B cell (primary cell): ENCODE measurements at regions not wholly inside any gene's neighbourhood (a gene's known extent, or its start where the extent isn't known, plus 50 kb on each side); places are given as distances from the start of the nearest gene placed in this dataset.

ENCODE experiments used
- ATAC-seq: fragments of 200-7000 bp; cut with Tn5 transposase; one replicate; pipeline ENCODE4 v1.10.0; 2021; ENCODE audit warnings: low read depth, mild to moderate bottlenecking, moderate number of reproducible peaks, moderate library complexity
- CTCF ChIA-PET: fragments of 350-600 bp; sonication (Branson Sonifier 250); formaldehyde crosslinking; loops from one replicate; lab custom pipeline; 2021; ENCODE audit warnings: antibody characterized with exemption, inconsistent platforms; lab: Charles Lee
- POLR2A ChIA-PET: fragments of 350-600 bp; sonication (Branson Sonifier 250); formaldehyde crosslinking; loops from one replicate; lab custom pipeline; 2021; ENCODE audit warnings: antibody characterized with exemption; lab: Charles Lee
- DNase-seq: peaks from one replicate; pipeline ENCODE4 v3.0.0; 2013
- H2AFZ ChIP-seq: 2 replicates; pipeline ENCODE4 v1.6.1; 2012; ENCODE audit warnings: mild to moderate bottlenecking, low read depth, low read length; ENCODE audit not compliant: insufficient read depth, poor library complexity, severe bottlenecking
- H3K27ac ChIP-seq, 2 donors: 1 replicate in 1 of 2; 2 replicates in 1 of 2; pipeline ENCODE4 v1.5.1; 2012 to 2013; ENCODE audit warnings: low read length in 2 of 2, mild to moderate bottlenecking in 2 of 2, moderate library complexity in 1 of 2
- H3K27me3 ChIP-seq, 4 experiments: fragments of 200-600 bp in 1 of 4; sonication (generic) in 1 of 4; replicated peaks in 1 of 4; 1 replicate in 2 of 4; 2 replicates in 2 of 4; pipeline versions ENCODE4 v1.6.1 to v1.7.0; 2013 to 2016; ENCODE audit warnings: low read length in 3 of 4, mild to moderate bottlenecking in 2 of 4, mixed read lengths in 1 of 4, moderate library complexity in 1 of 4; ENCODE audit not compliant: insufficient read depth in 4 of 4, control insufficient read depth in 3 of 4; ENCODE audit errors: control extremely low read depth in 1 of 4
- H3K36me3 ChIP-seq, 2 experiments: replicated peaks in 1 of 2; 1 replicate in 1 of 2; 2 replicates in 1 of 2; pipeline versions ENCODE4 v1.6.1 to v1.7.1; 2013; ENCODE audit warnings: low read length in 1 of 2; ENCODE audit not compliant: insufficient read depth in 2 of 2, control insufficient read depth in 1 of 2; ENCODE audit errors: control extremely low read depth in 1 of 2, extremely low read depth in 1 of 2
- H3K4me1 ChIP-seq, 2 donors: fragments of 200-600 bp in 1 of 2; sonication (generic) in 1 of 2; 1 replicate in 1 of 2; 2 replicates in 1 of 2; pipeline versions ENCODE4 v1.5.1 to v1.6.1; 2013 to 2017; ENCODE audit warnings: low read length in 2 of 2; ENCODE audit not compliant: control insufficient read depth in 2 of 2, insufficient read depth in 2 of 2
- H3K4me2 ChIP-seq: replicated peaks from 2 replicates; pipeline ENCODE3; 2012; ENCODE audit warnings: mild to moderate bottlenecking, low read depth, low read length; ENCODE audit not compliant: poor library complexity, severe bottlenecking
- H3K4me3 ChIP-seq, 5 experiments: fragments of 200-600 bp in 1 of 5; sonication (generic) in 1 of 5; 1 replicate in 3 of 5; 2 replicates in 2 of 5; pipeline versions ENCODE4 v1.5.1 to v1.7.0; 2011 to 2016; ENCODE audit warnings: low read length in 4 of 5, mild to moderate bottlenecking in 4 of 5, low read depth in 2 of 5, control low read depth in 1 of 5, moderate library complexity in 1 of 5; ENCODE audit not compliant: insufficient read depth in 1 of 5; ENCODE audit errors: control extremely low read depth in 1 of 5, extremely low read depth in 1 of 5
- H3K79me2 ChIP-seq: fragments of 200-600 bp; sonication (generic); one replicate; pipeline ENCODE4 v1.6.0; 2016; ENCODE audit warnings: low read length; ENCODE audit not compliant: control insufficient read depth, insufficient read depth
- H3K9ac ChIP-seq: fragments of 200-600 bp; sonication (generic); 2 replicates; pipeline ENCODE4 v1.6.1; 2017; ENCODE audit warnings: mild to moderate bottlenecking, low read length, moderate library complexity
- H3K9me3 ChIP-seq, 3 donors: one replicate each; pipeline versions ENCODE4 v1.6.1 to v1.7.1; 2013; ENCODE audit warnings: low read length in 2 of 3; ENCODE audit not compliant: control insufficient read depth in 2 of 3, insufficient read depth in 1 of 3; ENCODE audit errors: control extremely low read depth in 1 of 3
- H4K20me1 ChIP-seq: 2 replicates; pipeline ENCODE4 v1.6.0; 2012; ENCODE audit warnings: mild to moderate bottlenecking, low read length; ENCODE audit not compliant: insufficient read depth, control insufficient read depth, poor library complexity, severe bottlenecking
- H3K27ac Mint-ChIP-seq: one replicate; pipeline ENCODE4 v1.8.0; 2021; ENCODE audit warnings: mixed read lengths
- H3K27me3 Mint-ChIP-seq: one replicate; pipeline ENCODE4 v1.8.0; 2021; ENCODE audit warnings: mixed read lengths
- H3K4me1 Mint-ChIP-seq: one replicate; pipeline ENCODE4 v1.8.0; 2021; ENCODE audit warnings: mixed read lengths
- H3K4me3 Mint-ChIP-seq: one replicate; pipeline ENCODE4 v1.8.0; 2021; ENCODE audit warnings: mixed read lengths
- H3K9me3 Mint-ChIP-seq: one replicate; pipeline ENCODE4 v1.8.0; 2022; ENCODE audit warnings: mixed read lengths; ENCODE audit not compliant: insufficient read depth
- CTCF ChIP-seq: fragments of 200-600 bp; IDR thresholded peaks from one replicate; pipeline ENCODE4 v1.8.0; 2022; ENCODE audit warnings: antibody characterized with exemption, mild to moderate bottlenecking
- EZH2 ChIP-seq: IDR thresholded peaks from 2 replicates; pipeline ENCODE4 v1.6.1; 2012; ENCODE audit warnings: borderline replicate concordance, low read depth, mild to moderate bottlenecking, moderate library complexity, low read length; ENCODE audit not compliant: insufficient read depth, poor library complexity, severe bottlenecking
- WGBS: methylation state at CpG from one replicate; pipeline ENCODE4 v1.1.5; 2013; ENCODE audit warnings: missing lambda C conversion rate; ENCODE audit not compliant: insufficient coverage; 5-methylcytosine and 5-hydroxymethylcytosine counted together
- intact Hi-C: fragments of 100-400 bp; cut with micrococcal nuclease; formaldehyde crosslinking; loops from one replicate; pipeline ENCODE4 v1.10.0; 2022

DNA sequence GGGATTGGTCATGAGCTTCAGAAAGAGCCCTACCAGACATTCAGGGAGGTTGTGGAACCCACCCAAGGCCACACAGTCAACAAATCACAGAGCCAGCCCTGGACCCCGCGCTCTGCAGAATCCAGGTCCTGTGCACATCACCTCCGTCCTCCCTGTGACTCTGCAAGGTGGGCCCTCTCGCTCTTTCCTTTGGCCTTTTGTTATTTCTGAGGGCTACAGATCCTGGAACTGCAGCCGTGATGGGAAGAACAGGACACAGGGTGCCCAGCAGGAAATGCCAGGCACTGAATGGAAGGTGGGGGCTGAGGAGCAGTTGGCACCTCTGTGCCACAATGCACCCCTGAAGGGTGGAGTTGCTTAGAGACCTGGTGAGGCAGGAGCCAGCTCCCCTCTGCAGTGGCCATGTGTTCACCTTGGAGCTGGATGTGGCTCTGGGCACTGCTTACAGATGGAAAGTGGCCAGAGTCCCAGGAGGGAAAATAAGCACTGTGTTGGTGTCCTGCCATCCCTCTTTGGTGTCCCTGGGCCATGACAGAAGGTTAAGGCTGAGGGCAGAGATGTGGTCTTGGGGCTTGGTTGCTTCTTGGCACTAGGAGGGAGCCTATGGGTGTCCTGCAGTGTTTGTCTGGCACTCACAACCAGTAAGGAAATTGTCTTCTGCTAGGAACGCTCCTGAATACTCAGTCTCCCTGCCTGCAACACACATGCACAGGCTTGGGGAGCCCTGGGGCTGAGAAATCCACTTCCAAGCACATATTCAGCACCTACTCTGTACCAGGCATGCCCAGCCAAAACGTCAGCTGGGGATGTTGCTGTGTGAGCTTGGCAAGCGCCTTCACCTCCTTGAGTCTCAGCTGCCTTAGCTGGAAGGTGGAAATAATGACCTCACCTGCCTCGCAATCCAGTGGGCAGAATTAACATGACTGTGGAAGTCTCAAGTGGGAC lies 98.0 kb upstream of the SLC6A6 start:
- Mint-ChIP-seq H3K27ac (no peak overlapping the region), H3K9me3 (no peaks in the 10 kb centered on the region), H3K4me1 (no peaks in the 10 kb centered on the region), H3K27me3 (peaks cover 56% of the 10 kb centered on the region), H3K4me3 (no peak overlapping the region)
- CTCF ChIA-PET, result no interaction called here
- 82% methylated on average over 9 of the region's 9 CpGs for WGBS
- Histone ChIP-seq H2AFZ (no peak overlapping the region), H4K20me1 (no peaks in the 10 kb centered on the region), H3K4me3 (no peak overlapping the region), H3K27ac (no peak overlapping the region), H3K36me3 (no peaks in the 10 kb centered on the region), H3K79me2 (no peaks in the 10 kb centered on the region), H3K4me2 (no peak overlapping the region), H3K9ac (no peak overlapping the region), H3K27me3 (peaks cover 0 to 7% (median 2%) of the 10 kb centered on the region in 4 experiments), H3K4me1 (no peaks in the 10 kb centered on the region), H3K9me3 (no peaks in the 10 kb centered on the region)
- POLR2A ChIA-PET, result no interaction called here
- intact Hi-C loops, result no loop called here
- TF ChIP-seq EZH2 (no peak), CTCF (no peak)
- ATAC-seq (no peak), DNase-seq (no peak)

- CTCF ChIA-PET, result no interaction called here
- no peaks in the 10 kb centered on the region for H3K9me3 Mint-ChIP-seq
- H3K27ac Mint-ChIP-seq, result no peak overlapping the region
- POLR2A ChIA-PET, result no interaction called here
- Histone ChIP-seq H3K27me3 (peaks cover 0 to 7% (median 4%) of the 10 kb centered on the region in 4 experiments), H3K36me3 (no peaks in the 10 kb centered on the region), H3K9me3 (no peaks in the 10 kb centered on the region), H3K9ac (no peak overlapping the region), H3K79me2 (no peaks in the 10 kb centered on the region), H3K27ac (no peak overlapping the region), H3K4me3 (no peak overlapping the region), H2AFZ (no peak overlapping the region), H4K20me1 (no peaks in the 10 kb centered on the region), H3K4me1 (no peaks in the 10 kb centered on the region), H3K4me2 (no peak overlapping the region)
- TF ChIP-seq CTCF (no peak), EZH2 (no peak)
- DNase-seq (no peak), ATAC-seq (no peak)
- H3K4me1 Mint-ChIP-seq, result no peaks in the 10 kb centered on the region
- no peak overlapping the region for H3K4me3 Mint-ChIP-seq
- intact Hi-C loops, result no loop called here
- 57% methylated on average over 7 of the region's 8 CpGs for WGBS
- H3K27me3 Mint-ChIP-seq, result peaks cover 60% of the 10 kb centered on the region
Observed at GRCh38 chr3:14305324-14305723, 97.1 kb upstream of the SLC6A6 start.
